SW480 (cell line): ENCODE measurements at regions not wholly inside any gene's neighbourhood (a gene's known extent, or its start where the extent isn't known, plus 50 kb on each side); places are given as distances from the start of the nearest gene placed in this dataset.
"Not testable (repeated sequence)": the region's sequence is repeated elsewhere in the genome, so short reads cannot be mapped to it uniquely, and the experiment has no call there.

Experiments used
- DNase-seq: peaks from one replicate; pipeline ENCODE4 v3.0.0-alpha.2; 2016; ENCODE audit warnings: low spot score

- not testable (repeated sequence) for DNase-seq
These were observed 75.0 kb downstream of the C9orf50 start for GRCh38 chr9:129545876-129546275.

GRCh38 chr9:129544761-129545160, 76.1 kb downstream of the C9orf50 start:
- DNase-seq = no peak

DNA sequence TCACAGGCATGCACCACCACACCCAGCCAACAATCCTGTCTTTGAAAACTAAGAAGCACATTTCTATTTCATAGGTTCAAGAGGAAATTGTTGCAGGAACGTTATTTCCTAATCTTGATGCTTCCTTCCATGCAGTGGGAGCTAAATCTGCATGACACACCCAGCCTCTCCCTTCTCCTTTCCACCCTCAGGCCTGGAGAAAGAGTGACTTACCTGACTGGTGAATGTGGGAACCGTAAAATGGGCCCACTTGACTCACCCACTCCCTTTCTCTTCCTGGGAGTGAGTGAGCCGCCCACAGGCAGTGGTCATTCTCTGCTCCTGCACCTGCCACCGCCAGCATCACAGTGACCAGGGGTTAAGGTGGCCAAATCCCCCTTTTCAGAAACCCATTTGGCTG, 78.2 kb downstream of the C9orf50 start:
- DNase-seq = no peak

DNA sequence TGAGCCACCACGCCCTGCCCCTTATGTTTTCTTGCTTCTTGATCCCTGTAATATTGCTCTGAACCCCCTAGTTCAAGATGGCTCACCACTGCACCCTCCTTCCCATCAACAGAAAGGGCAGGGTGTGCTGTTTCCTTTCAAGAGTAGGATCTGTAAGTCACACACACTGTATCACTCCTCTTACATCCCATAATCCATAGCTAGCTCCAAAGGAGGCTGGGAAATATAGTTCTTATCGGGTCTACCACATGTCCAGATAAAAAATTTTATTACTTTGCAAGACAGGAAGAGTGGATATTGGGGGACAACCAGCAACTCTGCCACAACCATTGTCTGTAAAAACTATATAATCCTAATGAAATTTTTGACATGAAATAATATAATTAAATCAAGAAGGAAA, 79.6 kb downstream of the C9orf50 start:
- no peak for DNase-seq

DNA sequence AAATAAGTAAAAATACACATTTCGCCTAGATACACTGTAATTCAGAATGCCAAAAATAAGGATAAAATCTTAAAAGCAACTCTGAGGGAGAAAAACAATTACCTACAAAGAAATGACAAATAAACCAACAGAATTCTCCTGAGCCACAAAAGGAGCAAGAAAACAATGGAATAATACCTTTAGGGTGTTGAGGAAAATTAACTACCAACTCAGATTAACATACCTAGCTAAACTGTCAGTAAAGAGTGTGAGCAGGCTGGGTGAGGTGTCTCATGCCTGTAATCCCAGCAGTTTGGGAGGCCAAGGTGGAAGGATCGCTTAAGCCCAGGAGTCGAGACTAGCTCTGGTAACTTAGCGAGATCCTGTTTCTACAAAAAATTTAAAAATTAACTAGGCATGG, 81.5 kb downstream of the C9orf50 start:
- no peak for DNase-seq

GRCh38 chr9:129531860-129532402, 89.0 kb downstream of the C9orf50 start:
- not testable (repeated sequence) for DNase-seq

DNA sequence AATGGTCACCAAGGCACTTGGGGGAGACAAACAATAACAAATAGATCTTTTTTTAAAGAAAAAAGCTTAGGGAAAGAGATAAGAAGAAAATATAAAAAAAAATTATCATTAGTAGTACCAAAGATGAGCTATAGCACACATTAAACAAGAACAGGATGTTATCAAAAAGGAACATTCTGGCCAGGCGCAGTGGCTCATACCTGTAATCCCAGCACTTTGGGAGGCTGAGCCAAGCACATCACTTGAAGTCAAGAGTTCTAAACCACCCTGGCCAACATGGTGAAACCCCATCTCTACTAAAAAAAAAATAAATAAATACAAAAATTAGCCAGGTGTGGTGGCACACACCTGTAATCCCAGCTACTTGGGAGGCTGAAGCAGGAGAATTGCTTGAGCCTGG, 92.9 kb downstream of the C9orf50 start:
- not testable (repeated sequence) for DNase-seq

DNA sequence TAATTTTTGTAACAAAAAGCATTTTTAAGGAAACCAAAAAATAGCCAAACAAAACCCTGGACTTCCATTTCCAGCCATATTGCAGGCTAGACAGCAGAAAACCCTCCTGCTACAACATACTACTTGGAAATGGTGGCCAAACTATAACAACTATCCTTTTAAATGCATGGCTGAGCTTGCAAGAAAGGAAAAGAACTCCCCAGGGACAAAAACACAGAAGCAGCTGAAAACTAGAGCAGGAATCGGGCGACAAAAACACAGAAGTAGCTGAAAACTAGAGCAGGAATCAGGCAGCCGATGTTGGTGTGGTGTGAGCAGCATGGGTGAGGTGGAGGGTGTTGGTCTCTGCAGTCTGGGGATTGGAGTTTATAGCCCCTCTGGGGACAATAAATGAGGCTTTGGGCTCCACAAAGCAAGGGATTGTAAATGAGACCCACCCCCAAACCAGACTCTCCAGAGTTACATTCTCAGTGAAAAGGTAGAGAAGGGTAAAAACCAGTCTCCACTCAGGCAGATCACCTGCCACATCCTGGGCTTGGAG, 95.2 kb downstream of the C9orf50 start:
- DNase-seq = no peak

GRCh38 chr9:129524582-129525270, 96.2 kb downstream of the C9orf50 start:
- DNase-seq = no peak

DNA sequence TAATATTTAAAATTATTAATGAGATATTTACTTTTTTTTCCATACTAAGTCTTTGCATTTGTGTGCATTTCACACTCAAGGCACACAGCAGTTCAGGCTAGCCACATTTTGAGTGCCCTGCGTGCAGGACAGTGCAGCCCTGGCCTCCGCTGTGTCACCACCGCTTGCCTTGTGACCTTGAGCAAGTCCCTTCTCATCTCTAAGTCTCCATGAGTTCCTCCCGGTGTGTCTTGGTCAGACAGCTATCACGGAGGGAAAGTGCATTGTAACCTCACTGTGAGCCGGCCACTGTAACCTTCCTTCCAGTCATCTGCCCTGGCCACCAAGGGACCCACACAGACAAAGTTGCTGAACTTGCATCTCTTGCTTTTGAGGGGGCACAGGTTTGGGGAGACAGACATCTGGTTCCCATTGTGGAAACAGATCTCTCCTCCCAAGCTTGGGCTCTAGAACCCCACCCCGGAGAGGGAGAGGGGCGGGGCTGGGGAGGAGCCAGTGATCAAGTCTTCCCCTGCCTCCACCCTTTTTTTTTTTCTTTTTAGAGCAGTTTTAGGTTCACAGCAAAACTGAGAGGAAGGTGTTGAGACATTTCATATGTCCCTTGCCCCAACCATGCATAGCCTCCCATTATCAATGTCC, 96.8 kb downstream of the C9orf50 start:
- DNase-seq = no peak

DNA sequence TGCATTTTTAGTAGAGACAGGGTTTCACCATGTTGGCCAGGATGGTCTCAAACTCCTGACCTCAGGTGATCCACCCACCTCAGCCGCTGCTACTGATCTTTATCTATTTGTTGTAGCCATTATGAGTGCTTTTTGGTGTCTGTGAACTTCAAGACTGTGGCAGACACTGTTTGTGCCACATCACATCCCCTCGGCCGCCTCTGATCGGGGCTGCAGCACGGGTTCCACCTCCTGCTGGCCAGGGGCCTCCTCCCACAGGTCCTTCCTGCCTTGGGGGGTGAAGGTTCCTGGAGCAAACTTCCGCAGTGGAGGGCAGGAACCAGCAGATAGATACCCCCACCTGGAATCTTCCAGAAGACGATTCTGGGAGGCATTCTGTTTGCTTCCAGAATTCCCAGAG, 98.5 kb downstream of the C9orf50 start:
- no peak for DNase-seq

DNA sequence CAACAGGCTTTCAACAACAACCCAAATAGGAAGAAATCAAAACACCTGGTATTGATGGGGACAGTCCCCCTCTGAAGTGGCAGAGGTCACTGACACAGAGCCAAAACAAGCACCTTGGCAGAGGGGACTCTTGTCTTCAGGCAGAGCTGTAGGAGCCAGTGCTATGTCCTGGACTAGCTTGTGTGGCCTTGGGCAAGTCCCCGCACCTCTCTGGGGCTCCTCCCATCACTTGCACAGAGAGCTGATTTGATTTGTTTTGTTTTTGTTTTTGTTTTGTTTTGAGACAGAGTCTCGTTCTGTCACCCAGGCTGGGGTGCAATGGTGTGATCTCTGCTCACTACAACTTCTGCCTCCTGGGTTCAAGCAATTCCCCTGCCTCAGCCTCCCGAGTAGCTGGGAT, 100.8 kb downstream of the C9orf50 start:
- no peak for DNase-seq

- DNase-seq = no peak
These were observed 102.8 kb downstream of the C9orf50 start for GRCh38 chr9:129518074-129518473.

DNA sequence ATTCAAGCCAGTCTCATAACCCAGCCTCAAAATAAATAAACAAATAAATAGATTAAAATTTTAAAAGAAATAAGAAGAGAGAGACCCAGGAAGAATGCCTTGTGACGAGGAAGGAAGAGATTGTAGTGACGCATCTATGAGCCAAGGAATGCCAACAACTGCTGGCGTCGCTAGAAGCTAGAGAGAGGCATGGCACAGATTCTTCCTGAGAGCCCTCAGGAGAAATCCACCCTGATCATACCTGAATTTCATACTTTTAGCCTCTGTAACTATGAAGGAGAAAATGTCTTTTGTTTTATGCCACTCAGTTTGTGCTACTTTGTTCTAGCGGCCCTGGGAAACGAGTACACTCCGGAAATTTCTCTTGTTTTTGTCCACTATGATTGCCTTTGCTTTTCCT, 103.9 kb downstream of the C9orf50 start:
- DNase-seq = no peak

DNA sequence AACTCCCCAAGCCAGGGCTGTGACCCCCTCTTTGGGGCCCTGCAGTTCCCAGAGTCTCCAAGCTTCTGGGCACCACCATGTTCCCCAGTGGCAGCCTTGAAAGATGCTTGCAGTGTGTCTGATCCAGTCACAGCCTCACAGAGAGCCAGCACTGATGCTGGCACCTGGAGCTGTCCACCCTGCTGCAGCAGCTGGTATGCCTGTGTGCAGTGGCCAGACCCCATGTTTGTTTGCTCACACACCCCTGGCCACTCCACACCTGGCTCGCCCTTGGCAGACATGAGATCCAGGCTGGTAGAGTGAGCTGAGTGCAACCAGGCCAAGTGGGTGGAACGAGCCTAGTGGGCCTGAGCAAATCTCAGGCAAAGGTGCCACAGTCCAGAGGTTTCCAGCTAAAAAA, 106.0 kb downstream of the C9orf50 start:
- DNase-seq = no peak

- no peak for DNase-seq
These were observed 106.4 kb downstream of the C9orf50 start for GRCh38 chr9:129514497-129514867.

GRCh38 chr9:129513856-129514496, 106.9 kb downstream of the C9orf50 start:
- no peak for DNase-seq

GRCh38 chr9:129513282-129513681, 107.6 kb downstream of the C9orf50 start:
- no peak for DNase-seq

DNA sequence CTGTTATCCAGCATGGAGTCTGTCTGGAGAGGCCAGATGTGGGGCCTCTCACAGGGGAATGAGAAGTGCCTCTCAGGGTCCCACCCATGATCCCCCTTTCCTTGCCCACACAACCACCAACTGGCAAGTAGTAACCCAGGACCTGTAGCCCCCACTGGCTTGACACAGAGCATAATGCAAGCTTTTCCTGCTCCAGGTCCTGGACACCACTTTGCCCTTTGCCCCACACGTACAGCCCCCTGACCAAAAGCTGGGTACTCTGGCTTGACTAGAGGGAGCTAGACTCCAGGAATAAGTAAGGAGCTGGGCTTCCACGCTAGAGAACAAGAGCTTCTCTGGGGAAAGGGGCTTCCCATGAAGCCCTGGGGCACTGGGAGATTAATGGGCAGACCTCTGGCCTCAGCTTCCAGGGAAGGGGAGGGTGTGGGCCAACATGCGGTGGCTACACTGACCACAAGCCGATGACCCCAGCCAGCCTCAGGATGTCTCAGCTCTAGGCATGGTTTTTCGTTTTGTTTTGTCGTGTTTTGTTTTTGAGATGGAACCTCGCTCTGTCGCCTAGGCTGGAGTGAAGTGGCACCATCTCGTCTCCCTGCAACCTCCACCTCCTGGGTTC, 109.5 kb downstream of the C9orf50 start:
- no peak for DNase-seq

- peak; percentile 50 for DNase-seq
These were observed 111.4 kb downstream of the C9orf50 start for GRCh38 chr9:129509533-129509928.

DNA sequence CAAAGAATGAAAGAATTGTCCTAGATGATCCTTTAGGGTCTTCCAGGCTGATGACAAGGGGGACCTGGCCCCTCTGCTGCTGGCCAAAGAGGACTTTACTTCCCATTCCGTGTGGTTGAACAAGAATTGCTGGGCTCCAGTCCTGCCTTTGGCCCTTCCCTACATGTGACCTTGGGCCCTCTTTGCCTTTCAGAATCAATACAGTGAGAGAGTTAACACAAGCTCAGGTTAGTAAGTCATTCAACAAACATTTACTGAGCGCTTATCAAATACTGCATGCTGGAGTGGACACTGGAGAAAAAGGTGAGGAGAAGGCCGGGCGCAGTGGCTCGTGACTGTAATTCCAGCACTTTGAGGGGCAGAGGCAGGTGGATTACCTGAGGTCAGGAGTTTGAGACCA, 113.1 kb downstream of the C9orf50 start:
- DNase-seq = no peak

DNA sequence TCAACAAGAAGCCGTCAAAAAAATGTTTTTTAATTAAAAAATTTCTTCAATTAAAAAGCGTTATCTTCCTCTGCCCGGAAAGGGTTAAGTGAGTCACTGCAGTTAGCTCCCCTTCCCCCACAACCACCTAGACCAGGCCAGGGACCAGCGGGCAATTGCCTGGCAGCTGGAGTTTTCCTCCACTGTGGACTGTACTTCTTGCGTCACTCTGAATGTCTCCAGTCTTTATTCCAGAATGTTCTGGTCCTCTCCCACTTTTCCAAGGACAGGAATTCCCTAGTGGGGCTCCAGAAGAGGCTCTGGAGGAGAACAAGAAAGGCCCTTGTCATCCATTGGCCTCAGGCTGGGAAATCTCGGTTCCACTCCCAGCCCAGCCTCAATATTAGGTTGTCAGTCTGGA, 114.0 kb downstream of the C9orf50 start:
- DNase-seq = no peak

DNA sequence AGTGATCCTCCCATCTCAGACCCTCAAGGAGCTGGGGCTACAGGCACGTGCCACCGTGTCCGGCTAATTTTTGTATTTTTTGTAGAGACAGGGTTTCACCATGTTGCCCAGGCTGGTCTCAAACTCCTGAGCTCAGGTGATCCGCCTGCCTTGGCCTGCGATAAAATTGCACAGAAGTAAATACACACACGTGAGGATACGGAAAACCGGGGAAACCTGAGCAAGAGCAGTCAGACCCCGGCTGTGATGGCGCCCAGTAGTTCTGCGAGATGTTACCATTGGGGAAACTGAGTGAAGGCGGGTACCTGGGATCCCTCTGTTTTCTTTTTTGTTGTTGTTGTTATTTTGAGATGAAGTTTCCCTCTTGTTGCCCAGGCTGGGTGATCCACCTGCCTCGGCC, 114.9 kb downstream of the C9orf50 start:
- no peak for DNase-seq
